Mesenchymal stem cell (in vitro differentiated cells and primary cell): ENCODE measurements at regions not wholly inside any gene's neighbourhood (a gene's known extent, or its start where the extent isn't known, plus 50 kb on each side); places are given as distances from the start of the nearest gene placed in this dataset.
A peak's percentile ranks its signal among the peaks of the same experiment; 100 is the strongest.

Experiments
- DNase-seq: peaks from one replicate; pipeline ENCODE4 v3.0.0-alpha.2; 2013
- H2AFZ ChIP-seq: one replicate; pipeline ENCODE4 v1.6.1; 2013; ENCODE audit warnings: low read depth, mild to moderate bottlenecking, control low read depth, inconsistent platforms, low read length, moderate library complexity
- H2AK5ac ChIP-seq: 2 replicates; pipeline ENCODE4 v1.6.1; 2013; ENCODE audit warnings: low read length, moderate library complexity, mild to moderate bottlenecking, inconsistent platforms; ENCODE audit not compliant: severe bottlenecking
- H2BK120ac ChIP-seq: one replicate; pipeline ENCODE4 v1.6.1; 2013; ENCODE audit warnings: low read depth, mild to moderate bottlenecking, inconsistent platforms, low read length, moderate library complexity
- H2BK12ac ChIP-seq, 2 experiments: one replicate each; pipeline ENCODE4 v1.6.1; 2013; ENCODE audit warnings: inconsistent platforms in 2 of 2, low read length in 2 of 2, mild to moderate bottlenecking in 2 of 2, moderate library complexity in 2 of 2, control low read depth in 1 of 2
- H2BK15ac ChIP-seq: one replicate; pipeline ENCODE4 v1.6.1; 2013; ENCODE audit warnings: mild to moderate bottlenecking, low read depth, inconsistent platforms; ENCODE audit not compliant: poor library complexity, severe bottlenecking
- H2BK5ac ChIP-seq: 2 replicates; pipeline ENCODE4 v1.6.1; 2013; ENCODE audit warnings: low read depth, mild to moderate bottlenecking, low read length, control low read depth, inconsistent platforms; ENCODE audit not compliant: poor library complexity, severe bottlenecking
- H3K14ac ChIP-seq, 2 experiments: one replicate each; pipeline ENCODE4 v1.6.1; 2013; ENCODE audit warnings: inconsistent platforms in 2 of 2, low read length in 2 of 2, control low read depth in 1 of 2, mild to moderate bottlenecking in 1 of 2, moderate library complexity in 1 of 2
- H3K18ac ChIP-seq, 2 experiments: one replicate each; pipeline ENCODE4 v1.6.1; 2013; ENCODE audit warnings: inconsistent platforms in 2 of 2, low read length in 2 of 2, control low read depth in 1 of 2, low read depth in 1 of 2, mild to moderate bottlenecking in 1 of 2
- H3K23ac ChIP-seq, 2 experiments: one replicate each; pipeline ENCODE4 v1.6.1; 2013; ENCODE audit warnings: inconsistent platforms in 2 of 2, low read length in 2 of 2, mild to moderate bottlenecking in 2 of 2, moderate library complexity in 2 of 2, control low read depth in 1 of 2
- H3K27ac ChIP-seq: 2 replicates; pipeline ENCODE4 v1.5.1; 2013; ENCODE audit warnings: mild to moderate bottlenecking, moderate library complexity, low read length, control low read depth, inconsistent platforms; ENCODE audit not compliant: poor library complexity, severe bottlenecking
- H3K27me3 ChIP-seq, 2 experiments: 2 replicates each; pipeline versions ENCODE4 v1.6.1 to v1.7.0; 2013; ENCODE audit warnings: low read length in 2 of 2, mild to moderate bottlenecking in 2 of 2, moderate library complexity in 2 of 2, control low read depth in 1 of 2, inconsistent platforms in 1 of 2; ENCODE audit not compliant: control insufficient read depth in 1 of 2, insufficient read depth in 1 of 2
- H3K36me3 ChIP-seq, 2 experiments: 2 replicates each; pipeline versions ENCODE4 v1.6.1 to v1.7.0; 2013; ENCODE audit warnings: low read length in 2 of 2, control low read depth in 1 of 2, inconsistent platforms in 1 of 2, low read depth in 1 of 2, mild to moderate bottlenecking in 1 of 2; ENCODE audit not compliant: insufficient read depth in 2 of 2, control insufficient read depth in 1 of 2
- H3K4ac ChIP-seq, 2 experiments: one replicate each; pipeline ENCODE4 v1.6.1; 2013; ENCODE audit warnings: inconsistent platforms in 2 of 2, low read length in 2 of 2, mild to moderate bottlenecking in 2 of 2, moderate library complexity in 2 of 2, control low read depth in 1 of 2, low read depth in 1 of 2
- H3K4me1 ChIP-seq: 2 replicates; pipeline ENCODE4 v1.6.1; 2013; ENCODE audit warnings: low read depth, low read length, control low read depth; ENCODE audit not compliant: control insufficient read depth, insufficient read depth
- H3K4me2 ChIP-seq: 2 replicates; pipeline ENCODE4 v1.6.1; 2013; ENCODE audit warnings: low read length, mild to moderate bottlenecking, inconsistent platforms; ENCODE audit not compliant: poor library complexity, severe bottlenecking
- H3K4me3 ChIP-seq, 2 experiments: 2 replicates each; pipeline versions ENCODE4 v1.5.1 to v1.7.0; 2013; ENCODE audit warnings: low read length in 2 of 2, mild to moderate bottlenecking in 2 of 2, control low read depth in 1 of 2, low read depth in 1 of 2; ENCODE audit not compliant: insufficient read depth in 1 of 2
- H3K79me1 ChIP-seq: replicated peaks from 2 replicates; pipeline ENCODE4 v1.6.1; 2013; ENCODE audit warnings: mild to moderate bottlenecking, control low read depth, low read length, inconsistent platforms; ENCODE audit not compliant: poor library complexity, severe bottlenecking
- H3K9ac ChIP-seq: 2 replicates; pipeline ENCODE4 v1.7.0; 2013; ENCODE audit warnings: mild to moderate bottlenecking, low read length, moderate library complexity
- H3K9me3 ChIP-seq: 2 replicates; pipeline ENCODE4 v1.7.0; 2013; ENCODE audit warnings: mild to moderate bottlenecking, low read length; ENCODE audit not compliant: control insufficient read depth
- H4K8ac ChIP-seq: one replicate; pipeline ENCODE4 v1.6.1; 2013; ENCODE audit warnings: inconsistent platforms, mild to moderate bottlenecking, low read length, moderate library complexity
- H4K91ac ChIP-seq: one replicate; pipeline ENCODE4 v1.6.1; 2013; ENCODE audit warnings: mild to moderate bottlenecking, low read length, inconsistent platforms
- WGBS: methylation state at CpG from one replicate; pipeline ENCODE4 v1.1.7; 2013; ENCODE audit warnings: mixed read lengths; 5-methylcytosine and 5-hydroxymethylcytosine counted together

DNA sequence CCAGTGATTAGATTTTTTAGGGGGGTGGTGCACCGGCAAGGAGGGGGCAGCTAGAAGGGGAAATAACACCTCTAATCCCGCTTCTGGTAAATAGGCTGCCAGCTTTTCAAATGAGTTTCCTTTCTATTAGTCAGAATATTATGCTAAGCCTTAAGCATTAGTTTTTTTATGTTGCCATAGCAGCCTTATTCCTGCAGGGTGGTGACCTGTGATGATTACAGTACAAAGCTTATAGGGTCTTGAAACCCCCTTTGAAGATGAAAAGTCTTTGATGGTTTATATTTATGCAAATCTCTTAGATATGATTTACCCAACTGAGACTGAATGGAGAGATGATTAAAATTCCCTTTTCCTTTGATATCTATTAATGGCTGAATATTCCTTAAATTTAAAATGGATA lies 109.8 kb downstream of the ZIC5 start:
- Histone ChIP-seq H2AFZ (no peak overlapping the region), H3K23ac (no peak overlapping the region), H3K36me3 (no peaks in the 10 kb centered on the region), H3K27ac (no peak overlapping the region), H3K4me3 (no peak overlapping the region), H2BK5ac (no peak overlapping the region), H3K9ac (no peak overlapping the region), H3K18ac (no peak overlapping the region), H2BK120ac (no peak overlapping the region), H4K91ac (no peak overlapping the region), H3K9me3 (no peaks in the 10 kb centered on the region), H3K27me3 (no peaks in the 10 kb centered on the region), H3K14ac (no peak overlapping the region), H2BK12ac (no peak overlapping the region), H3K4me1 (no peaks in the 10 kb centered on the region), H3K4me2 (no peak overlapping the region), H3K79me1 (no peaks in the 10 kb centered on the region), H2AK5ac (no peak overlapping the region), H3K4ac (no peak overlapping the region), H2BK15ac (no peak overlapping the region), H4K8ac (no peak overlapping the region)
- no peak for DNase-seq
- 88% methylated on average over 1 of the region's 2 CpGs for WGBS

DNA sequence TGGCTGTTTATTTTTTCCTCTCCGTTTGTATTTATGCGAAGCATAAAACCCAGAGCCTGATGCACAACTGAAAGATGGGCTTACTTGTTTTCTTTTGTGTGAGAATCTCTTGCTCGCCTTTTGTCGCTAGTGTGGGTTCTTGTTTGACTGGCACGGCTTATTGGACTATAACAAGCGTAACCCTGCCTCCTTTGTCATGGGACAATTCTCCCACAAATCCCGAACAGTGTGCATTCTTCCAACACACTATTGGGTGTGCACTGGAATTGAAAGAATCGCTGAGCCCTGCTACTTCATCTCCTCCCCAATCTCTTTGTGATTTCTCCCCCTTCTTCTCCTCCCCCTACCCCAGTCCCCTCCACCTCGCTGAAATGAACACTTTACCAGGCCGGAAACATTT lies 110.8 kb downstream of the ZIC5 start:
- Histone ChIP-seq H3K4me2 (no peak overlapping the region), H2BK15ac (no peak overlapping the region), H3K79me1 (no peaks in the 10 kb centered on the region), H3K27me3 (no peaks in the 10 kb centered on the region), H2BK5ac (no peak overlapping the region), H3K4me3 (no peak overlapping the region), H2BK12ac (no peak overlapping the region), H3K18ac (no peak overlapping the region), H3K14ac (no peak overlapping the region), H3K4me1 (no peaks in the 10 kb centered on the region), H3K36me3 (no peaks in the 10 kb centered on the region), H3K9me3 (no peaks in the 10 kb centered on the region), H4K8ac (no peak overlapping the region), H4K91ac (no peak overlapping the region), H2AFZ (no peak overlapping the region), H2BK120ac (no peak overlapping the region), H3K27ac (no peak overlapping the region), H3K9ac (no peak overlapping the region), H3K23ac (no peak overlapping the region), H2AK5ac (no peak overlapping the region), H3K4ac (no peak overlapping the region)
- 92% methylated on average over 8 of the region's 10 CpGs for WGBS
- no peak for DNase-seq

DNA sequence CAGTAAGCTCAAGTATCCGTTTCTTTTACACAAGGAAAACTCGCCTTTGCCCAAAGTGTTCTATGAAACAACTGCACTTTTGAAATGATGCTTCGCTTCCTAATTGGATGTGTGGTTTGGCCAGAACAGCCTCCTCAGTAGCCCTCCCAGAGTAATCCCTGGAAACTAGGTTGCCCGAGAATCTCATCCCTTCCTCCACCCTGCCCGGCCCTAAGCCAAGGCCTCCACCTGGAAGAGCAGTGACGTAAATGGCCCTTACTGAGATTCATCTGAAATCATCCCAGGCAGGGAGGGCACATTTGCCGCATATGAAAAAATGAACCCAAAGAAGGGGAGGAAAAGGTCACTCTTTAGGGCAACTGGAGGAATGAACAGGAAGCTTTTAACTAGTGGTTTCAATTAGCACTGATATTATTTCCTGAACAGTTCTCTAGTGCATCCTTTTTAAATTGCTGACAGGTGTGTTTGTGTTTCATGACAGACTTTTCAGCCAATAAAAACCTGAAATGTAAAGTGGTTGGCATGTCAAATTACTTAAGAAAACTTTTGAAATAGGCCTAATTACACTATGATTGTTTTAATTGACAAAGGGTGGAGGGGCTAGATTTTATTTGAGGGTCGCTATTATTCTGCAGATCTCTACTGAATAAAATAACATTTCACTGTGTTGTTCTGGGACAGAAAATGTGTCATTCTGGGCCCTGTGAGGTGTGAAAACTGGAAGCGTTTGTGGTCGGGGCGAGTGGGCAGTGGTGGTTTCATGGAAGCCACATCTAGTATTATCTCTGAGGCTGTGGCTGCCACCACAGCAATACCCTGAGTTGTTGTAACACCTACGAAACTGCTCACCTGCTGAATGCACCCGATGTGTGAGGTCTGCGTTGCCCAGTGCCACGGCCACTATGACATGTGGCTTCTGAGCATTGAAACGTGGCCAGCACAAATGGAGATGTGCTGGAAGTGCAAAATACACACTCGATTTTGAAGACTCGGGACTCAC lies 112.1 kb downstream of the ZIC5 start:
- H2BK5ac ChIP-seq: no peak overlapping the region
- H4K91ac ChIP-seq: no peak overlapping the region
- H3K36me3 ChIP-seq: no peaks in the 10 kb centered on the region
- H3K4me1 ChIP-seq: no peaks in the 10 kb centered on the region
- H3K14ac ChIP-seq: peak overlapping the region in 1 of 2 experiments; percentile 49
- no peaks in the 10 kb centered on the region for H3K27me3 ChIP-seq
- H3K23ac ChIP-seq: no peak overlapping the region
- H2AK5ac ChIP-seq: no peak overlapping the region
- H2BK12ac ChIP-seq: no peak overlapping the region
- no peaks in the 10 kb centered on the region for H3K9me3 ChIP-seq
- no peak overlapping the region for H2BK15ac ChIP-seq
- H3K4me3 ChIP-seq: no peak overlapping the region
- DNase-seq: no peak
- H2AFZ ChIP-seq: no peak overlapping the region
- no peak overlapping the region for H2BK120ac ChIP-seq
- H3K27ac ChIP-seq: no peak overlapping the region
- H3K18ac ChIP-seq: no peak overlapping the region
- H3K79me1 ChIP-seq: no peaks in the 10 kb centered on the region
- H3K4me2 ChIP-seq: no peak overlapping the region
- WGBS: 87% methylated on average over 17 of the region's 18 CpGs
- no peak overlapping the region for H4K8ac ChIP-seq
- no peak overlapping the region for H3K9ac ChIP-seq
- no peak overlapping the region for H3K4ac ChIP-seq

DNA sequence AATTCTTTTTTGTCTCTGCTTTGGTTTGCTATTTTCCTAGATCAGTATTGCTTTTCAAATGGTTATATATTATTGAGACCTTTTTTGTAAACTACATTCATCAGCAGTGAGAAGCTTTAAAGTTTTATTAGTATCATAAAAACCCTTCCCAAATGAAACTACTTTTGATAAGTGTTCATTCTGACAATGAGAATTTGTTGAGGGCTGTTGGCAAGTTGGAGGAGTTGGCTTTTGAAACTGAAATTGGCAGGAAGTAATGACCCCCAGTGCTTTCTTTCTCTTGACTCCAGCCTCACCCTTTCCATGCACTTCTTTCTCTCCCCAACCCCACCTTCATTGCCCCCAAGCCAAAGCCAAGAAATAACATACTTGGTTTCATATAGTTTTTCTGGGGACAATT lies 113.8 kb downstream of the ZIC5 start:
- Histone ChIP-seq H3K18ac (no peak overlapping the region), H3K27ac (no peak overlapping the region), H2BK120ac (no peak overlapping the region)

More for the DNA sequence above, 113.8 kb downstream of the ZIC5 start:
- no peaks in the 10 kb centered on the region for H3K27me3 ChIP-seq
- no peaks in the 10 kb centered on the region for H3K79me1 ChIP-seq
- H2BK5ac ChIP-seq: no peak overlapping the region
- no peak overlapping the region for H3K23ac ChIP-seq
- no peak overlapping the region for H3K14ac ChIP-seq
- no peak overlapping the region for H2AK5ac ChIP-seq
- no peak overlapping the region for H3K4ac ChIP-seq
- no peaks in the 10 kb centered on the region for H3K9me3 ChIP-seq
- no peak overlapping the region for H2BK12ac ChIP-seq
- H3K4me1 ChIP-seq: no peaks in the 10 kb centered on the region
- no peak overlapping the region for H4K91ac ChIP-seq
- H2BK15ac ChIP-seq: no peak overlapping the region
- H3K4me3 ChIP-seq: no peak overlapping the region
- no peak overlapping the region for H3K4me2 ChIP-seq
- H3K9ac ChIP-seq: no peak overlapping the region
- DNase-seq: no peak
- H3K36me3 ChIP-seq: no peaks in the 10 kb centered on the region
- H2AFZ ChIP-seq: no peak overlapping the region
- no peak overlapping the region for H4K8ac ChIP-seq
